Lung (tissue), 11 donors: ENCODE measurements at regions not wholly inside any gene's neighbourhood (a gene's known extent, or its start where the extent isn't known, plus 50 kb on each side); places are given as distances from the start of the nearest gene placed in this dataset.

Source experiments
- ATAC-seq: fragments of 200-7000 bp; cut with Tn5 transposase; one replicate; pipeline ENCODE4 v1.9.1; 2020; ENCODE audit warnings: moderate number of reproducible peaks; ENCODE audit not compliant: insufficient read depth, low FRiP score
- DNase-seq, 3 donors: peaks; one replicate each; pipeline ENCODE4 v3.0.0-alpha.2; 2013 to 2017
- H3K27ac ChIP-seq, 2 donors: one replicate each; pipeline ENCODE4 v1.5.1; 2013; ENCODE audit warnings: mild to moderate bottlenecking in 2 of 2, moderate library complexity in 2 of 2, control low read depth in 1 of 2, inconsistent platforms in 1 of 2, low read depth in 1 of 2, low read length in 1 of 2
- H3K27me3 ChIP-seq, 3 donors: one replicate each; pipeline ENCODE4 v1.5.1; 2013; ENCODE audit warnings: low read length in 2 of 3; ENCODE audit not compliant: control insufficient read depth in 3 of 3, insufficient read depth in 3 of 3
- H3K36me3 ChIP-seq, 4 donors: one replicate each; pipeline ENCODE4 v1.5.1; 2013; ENCODE audit warnings: low read length in 4 of 4, mild to moderate bottlenecking in 1 of 4, moderate library complexity in 1 of 4; ENCODE audit not compliant: control insufficient read depth in 4 of 4, insufficient read depth in 4 of 4
- H3K4me1 ChIP-seq, 5 donors: one replicate each; pipeline ENCODE4 v1.5.1; 2013; ENCODE audit warnings: low read length in 5 of 5, mild to moderate bottlenecking in 2 of 5, moderate library complexity in 1 of 5; ENCODE audit not compliant: control insufficient read depth in 5 of 5, insufficient read depth in 5 of 5
- H3K4me3 ChIP-seq: one replicate; pipeline ENCODE4 v1.5.1; 2013; ENCODE audit warnings: mild to moderate bottlenecking, control low read depth, moderate library complexity
- H3K9ac ChIP-seq, 2 donors: one replicate each; pipeline ENCODE4 v1.5.1; 2013; ENCODE audit warnings: low read length in 2 of 2, control low read depth in 1 of 2; ENCODE audit not compliant: insufficient read depth in 1 of 2
- H3K9me3 ChIP-seq, 4 donors: one replicate each; pipeline ENCODE4 v1.5.1; 2013; ENCODE audit warnings: low read length in 3 of 4, mild to moderate bottlenecking in 1 of 4, moderate library complexity in 1 of 4; ENCODE audit not compliant: control insufficient read depth in 4 of 4, insufficient read depth in 3 of 4
- CTCF ChIP-seq: IDR thresholded peaks from 2 replicates; pipeline ENCODE4 v1.5.1; 2012; ENCODE audit warnings: mild to moderate bottlenecking; ENCODE audit errors: control extremely low read depth, extremely low read depth
- WGBS, 2 donors: extraction: QIAGEN DNeasy Blood & Tissue Kit; methylation state at CpG; one replicate each; pipeline ENCODE4 v1.1.7; 2013; 5-methylcytosine and 5-hydroxymethylcytosine counted together
- donor health status: control.
- donor health status: control.
- donor health status: Bipolar disorder and iron deficiency.
- donor health status: healthy.
- donor health status: DM: yes; HTN: yes; CAD: no.

- H3K36me3 ChIP-seq: no peaks in the 10 kb centered on the region
- no peaks in the 10 kb centered on the region for H3K4me1 ChIP-seq
- TF ChIP-seq CTCF: no peak
- no peak overlapping the region for H3K27ac ChIP-seq
- WGBS, 2 donors: 81 to 95% methylated on average over 2 of the region's 2 CpGs
- ATAC-seq: no peak
- no peak for DNase-seq
- peaks cover 0 to 43% (median 2%) of the 10 kb centered on the region in 3 donors for H3K27me3 ChIP-seq
- H3K4me3 ChIP-seq: no peak overlapping the region
- H3K9ac ChIP-seq: no peak overlapping the region
- H3K9me3 ChIP-seq: no peaks in the 10 kb centered on the region
Observed at GRCh38 chr14:101654051-101654450, 92.8 kb downstream of the DIO3 start.

DNA sequence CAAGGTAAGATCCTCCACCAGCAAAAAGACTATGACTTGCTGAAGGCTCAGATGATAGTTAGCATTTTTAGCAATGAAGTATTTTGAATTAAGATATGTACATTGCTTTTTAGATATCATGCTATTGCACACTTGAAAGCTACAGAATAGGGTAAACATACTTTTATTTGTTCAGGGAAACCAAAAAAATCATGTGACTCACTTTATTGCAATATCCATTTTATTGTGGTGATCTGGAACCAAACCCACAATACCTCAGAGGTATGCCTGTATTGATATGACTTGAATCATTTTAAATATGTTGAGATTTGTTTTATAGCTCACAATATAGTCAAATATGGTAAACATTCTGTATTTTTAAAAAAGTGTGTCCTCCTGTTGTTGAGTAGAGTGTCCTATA is 96.1 kb downstream of the DIO3 start:
- Histone ChIP-seq H3K4me1 (no peaks in the 10 kb centered on the region), H3K27me3 (peaks cover 0 to 58% (median 12%) of the 10 kb centered on the region in 3 donors), H3K9me3 (no peaks in the 10 kb centered on the region), H3K9ac (no peak overlapping the region), H3K36me3 (no peaks in the 10 kb centered on the region), H3K4me3 (no peak overlapping the region), H3K27ac (no peak overlapping the region)
- DNase-seq (no peak), ATAC-seq (no peak)
- no peak for TF ChIP-seq CTCF

- no peak overlapping the region for H3K9ac ChIP-seq
- H3K4me1 ChIP-seq: no peaks in the 10 kb centered on the region
- no peak overlapping the region for H3K4me3 ChIP-seq
- H3K36me3 ChIP-seq: no peaks in the 10 kb centered on the region
- peaks cover 0 to 4% (median 3%) of the 10 kb centered on the region in 4 donors for H3K9me3 ChIP-seq
- ATAC-seq (no peak), DNase-seq (peak; percentile 29 to 49 (median 37))
- WGBS, 2 donors: 49 to 51% methylated on average over 3 of the region's 3 CpGs
- H3K27ac ChIP-seq: no peak overlapping the region
- TF ChIP-seq CTCF: no peak
- H3K27me3 ChIP-seq: peaks cover 0 to 19% (median 11%) of the 10 kb centered on the region in 3 donors
Observed at GRCh38 chr14:101665478-101666078, 95.9 kb upstream of the PPP2R5C start.

DNA sequence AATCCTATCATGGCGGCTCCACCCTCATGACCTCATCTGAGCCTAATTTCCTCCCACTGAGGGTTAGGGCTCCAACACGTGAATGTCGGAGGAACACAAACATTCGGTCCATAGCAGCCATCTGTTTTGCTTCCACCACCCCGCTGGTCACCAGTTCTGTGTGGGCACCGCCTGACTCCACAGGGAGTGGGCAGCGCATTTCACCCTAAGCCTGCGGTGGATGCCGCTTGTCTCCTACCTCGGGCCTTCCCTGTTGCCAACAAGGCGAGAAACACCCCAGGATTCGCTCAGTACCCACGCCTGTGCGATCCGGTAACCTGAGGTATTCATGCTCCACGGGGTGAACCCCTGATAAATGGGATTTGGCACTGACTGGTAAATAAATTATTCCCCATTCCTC is 95.2 kb upstream of the PPP2R5C start:
- Histone ChIP-seq H3K9ac (no peak overlapping the region), H3K36me3 (no peaks in the 10 kb centered on the region), H3K27me3 (peaks cover 0 to 14% (median 6%) of the 10 kb centered on the region in 3 donors), H3K4me1 (no peaks in the 10 kb centered on the region), H3K9me3 (peaks cover 0 to 7% (median 3%) of the 10 kb centered on the region in 4 donors), H3K27ac (no peak overlapping the region), H3K4me3 (no peak overlapping the region)
- WGBS, 2 donors: 87 to 92% methylated on average over 16 of the region's 16 CpGs
- no peak for TF ChIP-seq CTCF
- DNase-seq (no peak), ATAC-seq (no peak)
